ENCODE measurements at regions not wholly inside any gene's neighbourhood (a gene's known extent, or its start where the extent isn't known, plus 50 kb on each side); places are given as distances from the start of the nearest gene placed in this dataset.
"Not testable (repeated sequence)": the region's sequence is repeated elsewhere in the genome, so short reads cannot be mapped to it uniquely, and the experiment has no call there.

DNA sequence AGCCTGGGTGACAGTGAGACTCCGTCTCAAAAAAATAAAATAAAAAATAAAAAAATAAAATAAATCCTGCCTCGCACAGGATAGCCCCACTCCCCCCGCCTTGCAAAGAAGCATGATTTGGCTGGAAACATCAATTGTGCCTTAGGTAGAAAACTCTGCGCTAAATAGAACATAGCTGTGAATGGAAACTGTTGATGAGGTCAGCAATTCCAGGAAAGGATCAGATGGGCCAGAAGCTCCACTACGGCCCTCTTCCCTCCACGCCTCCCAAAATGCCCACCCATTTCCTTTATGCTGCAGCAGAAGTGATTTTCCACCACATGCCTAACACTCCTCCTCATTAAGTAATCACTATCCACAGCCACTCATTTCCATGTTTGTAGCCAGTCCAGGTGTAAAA, 473.4 kb downstream of the XYLT1 start:
- TF ChIP-seq, protein P1, sequence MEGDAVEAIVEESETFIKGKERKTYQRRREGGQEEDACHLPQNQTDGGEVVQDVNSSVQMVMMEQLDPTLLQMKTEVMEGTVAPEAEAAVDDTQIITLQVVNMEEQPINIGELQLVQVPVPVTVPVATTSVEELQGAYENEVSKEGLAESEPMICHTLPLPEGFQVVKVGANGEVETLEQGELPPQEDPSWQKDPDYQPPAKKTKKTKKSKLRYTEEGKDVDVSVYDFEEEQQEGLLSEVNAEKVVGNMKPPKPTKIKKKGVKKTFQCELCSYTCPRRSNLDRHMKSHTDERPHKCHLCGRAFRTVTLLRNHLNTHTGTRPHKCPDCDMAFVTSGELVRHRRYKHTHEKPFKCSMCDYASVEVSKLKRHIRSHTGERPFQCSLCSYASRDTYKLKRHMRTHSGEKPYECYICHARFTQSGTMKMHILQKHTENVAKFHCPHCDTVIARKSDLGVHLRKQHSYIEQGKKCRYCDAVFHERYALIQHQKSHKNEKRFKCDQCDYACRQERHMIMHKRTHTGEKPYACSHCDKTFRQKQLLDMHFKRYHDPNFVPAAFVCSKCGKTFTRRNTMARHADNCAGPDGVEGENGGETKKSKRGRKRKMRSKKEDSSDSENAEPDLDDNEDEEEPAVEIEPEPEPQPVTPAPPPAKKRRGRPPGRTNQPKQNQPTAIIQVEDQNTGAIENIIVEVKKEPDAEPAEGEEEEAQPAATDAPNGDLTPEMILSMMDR (IDR thresholded peaks at IDR 0.05; ENCODE audit: low read depth, low read length) = no peak
- DNase-seq (ENCODE audit: low read depth, low spot score) = no peak
- in situ Hi-C loops (cut with HindIII; ENCODE audit: low sequenced_read_pairs) = no loop called here
- no peak overlapping the region for H3K4me3 ChIP-seq (ENCODE audit: low read depth, low read length)

GRCh38 chr16:17001471-17001870, 469.3 kb downstream of the XYLT1 start:
- no peak overlapping the region for H3K4me3 ChIP-seq (ENCODE audit: low read depth, low read length)
- DNase-seq (ENCODE audit: low read depth, low spot score) = no peak
- TF ChIP-seq, protein P1 (IDR thresholded peaks at IDR 0.05; ENCODE audit: low read depth, low read length) = no peak
- in situ Hi-C loops (cut with HindIII; ENCODE audit: low sequenced_read_pairs) = no loop called here

DNA sequence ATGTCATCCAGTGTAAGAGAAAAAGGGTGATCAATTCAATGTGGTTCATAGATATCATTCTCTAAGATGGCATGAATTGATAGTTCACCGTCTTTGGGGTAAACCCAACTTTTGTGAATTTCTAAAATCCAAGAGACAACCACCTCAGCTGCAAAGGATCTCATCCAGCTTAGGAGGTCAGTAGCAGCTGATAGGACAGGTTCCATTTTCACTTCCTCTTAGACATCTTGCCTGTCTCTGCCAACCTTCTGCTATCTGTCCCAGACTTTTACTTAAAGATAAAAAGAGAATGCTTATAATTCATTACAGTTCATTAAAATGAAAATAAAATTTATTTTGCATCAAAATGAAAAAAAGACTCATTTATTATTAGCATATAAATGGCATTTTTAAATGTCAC, 468.2 kb downstream of the XYLT1 start:
- in situ Hi-C loops (cut with HindIII; ENCODE audit: low sequenced_read_pairs) = no loop called here
- TF ChIP-seq, protein P1 (IDR thresholded peaks at IDR 0.05; ENCODE audit: low read depth, low read length) = no peak
- no peak overlapping the region for H3K4me3 ChIP-seq (ENCODE audit: low read depth, low read length)

GRCh38 chr16:17005963-17006362, 464.8 kb downstream of the XYLT1 start:
- DNase-seq (ENCODE audit: low read depth, low spot score); in situ Hi-C loops (cut with HindIII; ENCODE audit: low sequenced_read_pairs): not testable (repeated sequence)

More for the DNA sequence above, 468.2 kb downstream of the XYLT1 start:
- no peak for DNase-seq (ENCODE audit: low read depth, low spot score)

GRCh38 chr16:17011712-17012111, 459.0 kb downstream of the XYLT1 start:
- in situ Hi-C loops (cut with HindIII; ENCODE audit: low sequenced_read_pairs) = no loop called here
- H3K4me3 ChIP-seq (ENCODE audit: low read depth, low read length) = no peak overlapping the region
- TF ChIP-seq, protein P1 (IDR thresholded peaks at IDR 0.05; ENCODE audit: low read depth, low read length) = no peak
- no peak for DNase-seq (ENCODE audit: low read depth, low spot score)

More at GRCh38 chr16:17005963-17006362, 464.8 kb downstream of the XYLT1 start:
- not testable (repeated sequence) for H3K4me3 ChIP-seq (ENCODE audit: low read depth, low read length)

GRCh38 chr16:17013038-17013437, 457.7 kb downstream of the XYLT1 start:
- DNase-seq (ENCODE audit: low read depth, low spot score) = no peak
- no peak overlapping the region for H3K4me3 ChIP-seq (ENCODE audit: low read depth, low read length)
- TF ChIP-seq, protein P1 (IDR thresholded peaks at IDR 0.05; ENCODE audit: low read depth, low read length) = no peak
- in situ Hi-C loops (cut with HindIII; ENCODE audit: low sequenced_read_pairs) = no loop called here

GRCh38 chr16:17014484-17015121, 456.2 kb downstream of the XYLT1 start:
- no peak for DNase-seq (ENCODE audit: low read depth, low spot score)
- in situ Hi-C loops (cut with HindIII; ENCODE audit: low sequenced_read_pairs) = no loop called here
- no peak overlapping the region for H3K4me3 ChIP-seq (ENCODE audit: low read depth, low read length)
- TF ChIP-seq, protein P1 (IDR thresholded peaks at IDR 0.05; ENCODE audit: low read depth, low read length) = no peak

Measured in astrocyte of the spinal cord (primary cell).